ENCODE measurements at regions not wholly inside any gene's neighbourhood (a gene's known extent, or its start where the extent isn't known, plus 50 kb on each side); places are given as distances from the start of the nearest gene placed in this dataset.

DNA sequence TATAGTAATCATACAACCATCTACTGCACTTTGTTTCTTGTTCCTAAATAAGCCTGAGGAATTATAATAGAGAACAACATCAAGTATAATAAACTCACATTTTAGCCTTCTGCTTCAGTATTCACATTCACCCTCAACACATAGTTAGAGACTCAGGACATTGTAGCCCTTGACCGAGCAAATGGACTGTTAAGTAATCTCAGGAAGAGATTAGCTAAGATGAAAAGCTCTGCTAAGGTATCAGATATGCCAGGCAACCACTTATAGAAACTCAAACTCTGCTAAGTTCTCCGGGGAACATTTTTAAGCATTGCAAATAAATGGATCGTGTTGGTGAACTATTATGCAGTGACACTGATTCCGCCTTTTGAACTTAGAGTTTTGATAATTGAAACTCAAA, 252.0 kb downstream of the DTWD2 start:
- WGBS, 5 donors, result 79 to 89% (median 87%) methylated on average over 4 of the region's 4 CpGs
- no peak for TF ChIP-seq POLR2A (IDR thresholded peaks at IDR 0.05)
- TF ChIP-seq, protein P1, sequence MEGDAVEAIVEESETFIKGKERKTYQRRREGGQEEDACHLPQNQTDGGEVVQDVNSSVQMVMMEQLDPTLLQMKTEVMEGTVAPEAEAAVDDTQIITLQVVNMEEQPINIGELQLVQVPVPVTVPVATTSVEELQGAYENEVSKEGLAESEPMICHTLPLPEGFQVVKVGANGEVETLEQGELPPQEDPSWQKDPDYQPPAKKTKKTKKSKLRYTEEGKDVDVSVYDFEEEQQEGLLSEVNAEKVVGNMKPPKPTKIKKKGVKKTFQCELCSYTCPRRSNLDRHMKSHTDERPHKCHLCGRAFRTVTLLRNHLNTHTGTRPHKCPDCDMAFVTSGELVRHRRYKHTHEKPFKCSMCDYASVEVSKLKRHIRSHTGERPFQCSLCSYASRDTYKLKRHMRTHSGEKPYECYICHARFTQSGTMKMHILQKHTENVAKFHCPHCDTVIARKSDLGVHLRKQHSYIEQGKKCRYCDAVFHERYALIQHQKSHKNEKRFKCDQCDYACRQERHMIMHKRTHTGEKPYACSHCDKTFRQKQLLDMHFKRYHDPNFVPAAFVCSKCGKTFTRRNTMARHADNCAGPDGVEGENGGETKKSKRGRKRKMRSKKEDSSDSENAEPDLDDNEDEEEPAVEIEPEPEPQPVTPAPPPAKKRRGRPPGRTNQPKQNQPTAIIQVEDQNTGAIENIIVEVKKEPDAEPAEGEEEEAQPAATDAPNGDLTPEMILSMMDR (IDR thresholded peaks at IDR 0.05 in 8 of 11, conservative IDR thresholded peaks at IDR 0.05 in 3 of 11), result no peak
- TF ChIP-seq POLR2AphosphoS5 (IDR thresholded peaks at IDR 0.05), result no peak
- no peak for DNase-seq
- Histone ChIP-seq H3K27me3 (replicated peaks in 1 of 7) (no peaks in the 10 kb centered on the region), H3K9me3 (peaks cover 0 to 7% (median 0%) of the 10 kb centered on the region in 8 donors), H3K27ac (no peak overlapping the region), H3K4me3 (no peak overlapping the region), H3K4me1 (no peaks in the 10 kb centered on the region), H3K36me3 (no peaks in the 10 kb centered on the region)
- intact Hi-C loops (cut with DNase I; ENCODE audit: low total_unique reads), result no loop called here

DNA sequence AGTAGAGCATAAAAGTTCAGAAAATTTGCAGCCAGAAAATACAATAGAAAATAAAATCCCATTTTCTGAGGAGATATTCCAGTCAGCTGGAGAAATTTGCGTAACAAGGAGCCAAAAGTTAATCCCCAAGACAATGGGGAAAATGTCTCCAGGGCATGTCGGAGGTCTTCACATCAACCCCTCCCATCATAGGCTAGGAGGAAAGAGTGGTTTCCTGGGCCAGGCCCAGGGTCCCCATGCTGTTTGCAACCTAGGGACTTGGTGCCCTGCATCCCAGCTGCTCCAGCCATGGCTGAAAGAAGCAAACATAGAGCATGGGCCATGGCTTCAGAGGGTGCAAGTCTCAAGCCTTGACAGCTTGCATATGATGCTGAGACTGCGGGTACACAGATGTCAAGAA, 255.0 kb downstream of the DTWD2 start:
- WGBS, 5 donors, result 89 to 97% (median 96%) methylated on average over 3 of the region's 3 CpGs
- Histone ChIP-seq H3K9me3 (peaks cover 0 to 14% (median 0%) of the 10 kb centered on the region in 8 donors), H3K27ac (no peak overlapping the region), H3K4me3 (no peak overlapping the region), H3K36me3 (no peaks in the 10 kb centered on the region), H3K4me1 (no peaks in the 10 kb centered on the region), H3K27me3 (replicated peaks in 1 of 7) (no peaks in the 10 kb centered on the region)
- intact Hi-C loops (cut with DNase I; ENCODE audit: low total_unique reads), result no loop called here
- TF ChIP-seq, protein P1 (IDR thresholded peaks at IDR 0.05 in 8 of 11, conservative IDR thresholded peaks at IDR 0.05 in 3 of 11), result no peak
- TF ChIP-seq POLR2AphosphoS5 (IDR thresholded peaks at IDR 0.05) (no peak), POLR2A (IDR thresholded peaks at IDR 0.05) (no peak)
- DNase-seq, result no peak

DNA sequence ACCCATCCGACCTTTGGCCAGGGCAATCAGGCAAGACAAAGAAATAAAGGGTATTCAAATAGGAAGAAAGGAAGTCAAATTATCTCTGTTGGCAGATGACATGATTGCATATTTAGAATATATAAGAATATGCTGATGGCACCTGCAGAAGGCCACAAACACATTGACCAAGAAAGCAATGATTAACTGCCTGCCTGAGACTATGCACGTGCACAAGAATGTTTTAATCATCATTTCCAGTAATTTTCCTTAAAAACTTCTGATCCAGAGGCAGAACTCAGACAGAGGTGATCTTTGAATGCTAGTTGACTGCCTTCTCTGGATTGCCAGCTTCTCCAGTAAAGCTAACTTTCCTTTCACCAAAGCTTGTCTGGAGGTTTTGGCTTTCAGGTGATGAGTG, 260.2 kb downstream of the DTWD2 start:
- H3K36me3 ChIP-seq, result no peaks in the 10 kb centered on the region
- no peaks in the 10 kb centered on the region for H3K27me3 ChIP-seq (replicated peaks in 1 of 7)
- no peak for TF ChIP-seq POLR2A (IDR thresholded peaks at IDR 0.05)
- TF ChIP-seq POLR2AphosphoS5 (IDR thresholded peaks at IDR 0.05), result no peak
- TF ChIP-seq, protein P1 (IDR thresholded peaks at IDR 0.05 in 8 of 11, conservative IDR thresholded peaks at IDR 0.05 in 3 of 11), result no peak
- no peak overlapping the region for H3K4me3 ChIP-seq
- H3K9me3 ChIP-seq, result peaks cover 0 to 10% (median 0%) of the 10 kb centered on the region in 8 donors
- H3K4me1 ChIP-seq, result no peaks in the 10 kb centered on the region
- DNase-seq, result no peak
- no peak overlapping the region for H3K27ac ChIP-seq
- intact Hi-C loops (cut with DNase I; ENCODE audit: low total_unique reads), result no loop called here
- WGBS, 5 donors, result 67 to 89% (median 70%) methylated on average over 2 of the region's 2 CpGs

DNA sequence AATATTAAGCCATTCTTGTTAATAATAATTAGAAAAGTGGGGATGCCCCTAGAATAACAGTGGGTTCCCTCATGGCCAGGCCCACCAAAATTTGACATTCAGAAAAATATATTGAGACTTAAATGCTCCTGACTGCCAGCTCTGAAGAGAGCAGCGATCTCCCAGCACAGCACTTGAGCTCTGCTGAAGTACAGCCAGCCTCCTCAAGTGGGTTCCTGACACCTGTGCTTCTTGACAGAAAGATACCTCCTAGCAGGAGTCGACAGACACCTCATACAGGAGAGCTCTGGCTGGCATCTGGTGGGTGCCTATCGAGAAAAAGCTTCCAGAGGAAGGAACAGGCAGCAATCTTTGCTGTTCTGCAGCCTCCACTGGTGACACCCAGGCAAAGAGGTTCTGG, 261.5 kb downstream of the DTWD2 start:
- WGBS, 5 donors, result 60 to 80% (median 70%) methylated on average over 3 of the region's 3 CpGs
- TF ChIP-seq, protein P1 (IDR thresholded peaks at IDR 0.05 in 8 of 11, conservative IDR thresholded peaks at IDR 0.05 in 3 of 11), result no peak
- no peak for TF ChIP-seq POLR2A (IDR thresholded peaks at IDR 0.05)
- no peak for TF ChIP-seq POLR2AphosphoS5 (IDR thresholded peaks at IDR 0.05)
- Histone ChIP-seq H3K4me3 (no peak overlapping the region), H3K36me3 (no peaks in the 10 kb centered on the region), H3K27ac (no peak overlapping the region), H3K27me3 (replicated peaks in 1 of 7) (no peaks in the 10 kb centered on the region), H3K4me1 (no peaks in the 10 kb centered on the region), H3K9me3 (peaks cover 0 to 10% (median 0%) of the 10 kb centered on the region in 8 donors)
- intact Hi-C loops (cut with DNase I; ENCODE audit: low total_unique reads), result no loop called here
- no peak for DNase-seq

All from spleen (tissue), 11 donors.